ENCODE measurements at regions not wholly inside any gene's neighbourhood (a gene's known extent, or its start where the extent isn't known, plus 50 kb on each side); places are given as distances from the start of the nearest gene placed in this dataset.

DNA sequence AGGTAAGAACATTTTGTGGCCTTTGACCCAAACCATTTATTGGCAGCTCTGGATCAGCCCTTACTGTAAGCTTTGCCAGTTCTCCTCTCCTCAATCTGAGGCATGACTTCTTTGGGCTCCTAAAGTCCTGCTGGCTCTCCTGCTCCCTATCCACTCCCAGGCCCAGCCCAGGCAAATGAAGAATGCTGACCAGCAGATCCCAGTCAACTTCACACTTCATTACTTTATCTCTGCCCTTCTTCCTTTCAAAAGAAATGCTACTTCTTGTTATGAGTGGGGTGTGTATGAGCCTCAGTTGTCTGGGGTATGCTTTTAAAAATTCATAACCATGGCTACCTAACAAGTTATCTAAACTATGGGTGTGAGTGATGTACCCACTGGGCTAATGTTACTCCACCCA is 479.6 kb downstream of the ACTL7B start:
- H3K4me1 ChIP-seq (ENCODE audit: control insufficient read depth, insufficient read depth, low read length), result peaks cover 4% of the 10 kb centered on the region; the same call in 1 of the 2 replicates
- no peak overlapping the region for H3K27ac ChIP-seq (ENCODE audit: insufficient read depth, low read length)
- no peak overlapping the region for H3K4ac ChIP-seq (ENCODE audit: low read depth, low read length)
- no peak overlapping the region for H3K9ac ChIP-seq (ENCODE audit: low read depth, low read length)
- intact Hi-C loops (cut with micrococcal nuclease) (no loop called here), in situ Hi-C loops (cut with MboI; ENCODE audit: low sequenced_read_pairs) (no loop called here), dilution Hi-C loops (cut with HindIII; ENCODE audit: low sequenced_read_pairs, unreplicated experiment) (no loop called here)
- H3K27me3 ChIP-seq (ENCODE audit: control insufficient read depth, insufficient read depth, low read length), result no peaks in the 10 kb centered on the region
- no peak overlapping the region for H3K18ac ChIP-seq (ENCODE audit: low read depth, low read length)
- H3K4me2 ChIP-seq (ENCODE audit: low read depth, low read length), result no peak overlapping the region
- no peak overlapping the region for H3K23ac ChIP-seq (ENCODE audit: low read depth, low read length)
- H2AK9ac ChIP-seq (replicated peaks; ENCODE audit: low read depth, low read length, poor library complexity), result no peak overlapping the region
- TF ChIP-seq CTCF (conservative IDR thresholded peaks at IDR 0.05; ENCODE audit: low read depth, low read length), result no peak
- no peak for TF ChIP-seq SMC3 (IDR thresholded peaks at IDR 0.05; ENCODE audit: low read depth, low read length)
- no peak for TF ChIP-seq MAZ (IDR thresholded peaks at IDR 0.05; ENCODE audit: borderline replicate concordance, low read depth, low read length)
- no peak for TF ChIP-seq MXI1 (IDR thresholded peaks at IDR 0.05; ENCODE audit: borderline replicate concordance, low read depth, low read length)
- TF ChIP-seq FOS (IDR thresholded peaks at IDR 0.05; ENCODE audit: low read depth, low read length), result no peak
- no peak for TF ChIP-seq BHLHE40 (IDR thresholded peaks at IDR 0.05; ENCODE audit: low read depth, low read length)
- no peak for TF ChIP-seq RCOR1 (IDR thresholded peaks at IDR 0.05; ENCODE audit: insufficient replicate concordance, low read length)
- TF ChIP-seq RAD21 (IDR thresholded peaks at IDR 0.05; ENCODE audit: low read length), result no peak
- no peak for TF ChIP-seq USF2 (IDR thresholded peaks at IDR 0.05; ENCODE audit: low read depth, low read length)
- TF ChIP-seq NFE2L2 (IDR thresholded peaks at IDR 0.05; ENCODE audit: low read depth, low read length), result no peak
- no peak for TF ChIP-seq ELK1 (IDR thresholded peaks at IDR 0.05; ENCODE audit: borderline replicate concordance, low read depth, low read length)
- TF ChIP-seq CEBPB (IDR thresholded peaks at IDR 0.05; ENCODE audit: low read depth, low read length), result no peak
- TF ChIP-seq CHD1 (IDR thresholded peaks at IDR 0.05; ENCODE audit: low read depth, low read length), result no peak
- no peak for TF ChIP-seq POLR2A (IDR thresholded peaks at IDR 0.05; ENCODE audit: low read depth, low read length)
- no peak for TF ChIP-seq RFX5 (IDR thresholded peaks at IDR 0.05; ENCODE audit: low read depth, low read length)
- no peak for TF ChIP-seq MAFK (IDR thresholded peaks at IDR 0.05; ENCODE audit: low read depth, low read length)
- no peak for ATAC-seq (ENCODE audit: low read depth)
- H4K20me1 ChIP-seq (ENCODE audit: insufficient read depth, low read length), result no peaks in the 10 kb centered on the region
- H3K4me3 ChIP-seq (ENCODE audit: insufficient read depth, low read depth, low read length), result no peak overlapping the region
- H3K56ac ChIP-seq (ENCODE audit: extremely low read depth, insufficient read depth, low read length), result no peak overlapping the region
- H4K8ac ChIP-seq (ENCODE audit: low read depth in 2 of 2, low read length in 2 of 2), result no peak overlapping the region
- DNase-seq, result no peak
- BruUV-seq (replicated peaks), result no TSS peak
- H3K79me1 ChIP-seq (ENCODE audit: low read depth in 1 of 2, low read length in 2 of 2), result no peaks in the 10 kb centered on the region
- H4K91ac ChIP-seq (ENCODE audit: insufficient read depth, low read depth, low read length), result no peak overlapping the region
- H2BK20ac ChIP-seq (ENCODE audit: low read depth, low read length), result no peak overlapping the region
- no peak overlapping the region for H3K14ac ChIP-seq (replicated peaks; ENCODE audit: low read depth, low read length)
- H4K5ac ChIP-seq (ENCODE audit: low read depth, low read length), result no peak overlapping the region
- no peak overlapping the region for H2BK5ac ChIP-seq (ENCODE audit: low read depth, low read length, poor library complexity, severe bottlenecking)
- H3K36me3 ChIP-seq (ENCODE audit: control insufficient read depth, insufficient read depth, low read length), result no peaks in the 10 kb centered on the region
- H2BK15ac ChIP-seq (ENCODE audit: low read depth, low read length), result no peak overlapping the region
- ChIA-PET POLR2A (ENCODE audit: unreplicated experiment) (no interaction called here), CTCF (no interaction called here)
- no peak overlapping the region for H2AK5ac ChIP-seq (ENCODE audit: low read depth, low read length)
- H2BK120ac ChIP-seq (ENCODE audit: low read depth, low read length), result no peak overlapping the region
- no peaks in the 10 kb centered on the region for H3K9me3 ChIP-seq (ENCODE audit: control insufficient read depth, insufficient read depth, low read length)
- no peak overlapping the region for H2AFZ ChIP-seq (replicated peaks; ENCODE audit: low read length, poor library complexity)
- no peaks in the 10 kb centered on the region; the same call in 1 of the 2 replicates for H3K9me1 ChIP-seq (ENCODE audit: insufficient read depth, low read length)
